B cell (primary cell): ENCODE measurements at regions not wholly inside any gene's neighbourhood (a gene's known extent, or its start where the extent isn't known, plus 50 kb on each side); places are given as distances from the start of the nearest gene placed in this dataset.

Source experiments
- ATAC-seq: fragments of 200-7000 bp; cut with Tn5 transposase; one replicate; pipeline ENCODE4 v1.10.0; 2021; ENCODE audit warnings: low read depth, mild to moderate bottlenecking, moderate number of reproducible peaks, moderate library complexity
- CTCF ChIA-PET: fragments of 350-600 bp; sonication (Branson Sonifier 250); formaldehyde crosslinking; loops from one replicate; lab custom pipeline; 2021; ENCODE audit warnings: antibody characterized with exemption, inconsistent platforms; lab: Charles Lee
- POLR2A ChIA-PET: fragments of 350-600 bp; sonication (Branson Sonifier 250); formaldehyde crosslinking; loops from one replicate; lab custom pipeline; 2021; ENCODE audit warnings: antibody characterized with exemption; lab: Charles Lee
- DNase-seq: peaks from one replicate; pipeline ENCODE4 v3.0.0; 2013
- H2AFZ ChIP-seq: 2 replicates; pipeline ENCODE4 v1.6.1; 2012; ENCODE audit warnings: mild to moderate bottlenecking, low read depth, low read length; ENCODE audit not compliant: insufficient read depth, poor library complexity, severe bottlenecking
- H3K27ac ChIP-seq, 2 donors: 1 replicate in 1 of 2; 2 replicates in 1 of 2; pipeline ENCODE4 v1.5.1; 2012 to 2013; ENCODE audit warnings: low read length in 2 of 2, mild to moderate bottlenecking in 2 of 2, moderate library complexity in 1 of 2
- H3K27me3 ChIP-seq, 4 experiments: fragments of 200-600 bp in 1 of 4; sonication (generic) in 1 of 4; replicated peaks in 1 of 4; 1 replicate in 2 of 4; 2 replicates in 2 of 4; pipeline versions ENCODE4 v1.6.1 to v1.7.0; 2013 to 2016; ENCODE audit warnings: low read length in 3 of 4, mild to moderate bottlenecking in 2 of 4, mixed read lengths in 1 of 4, moderate library complexity in 1 of 4; ENCODE audit not compliant: insufficient read depth in 4 of 4, control insufficient read depth in 3 of 4; ENCODE audit errors: control extremely low read depth in 1 of 4
- H3K36me3 ChIP-seq, 2 experiments: replicated peaks in 1 of 2; 1 replicate in 1 of 2; 2 replicates in 1 of 2; pipeline versions ENCODE4 v1.6.1 to v1.7.1; 2013; ENCODE audit warnings: low read length in 1 of 2; ENCODE audit not compliant: insufficient read depth in 2 of 2, control insufficient read depth in 1 of 2; ENCODE audit errors: control extremely low read depth in 1 of 2, extremely low read depth in 1 of 2
- H3K4me1 ChIP-seq, 2 donors: fragments of 200-600 bp in 1 of 2; sonication (generic) in 1 of 2; 1 replicate in 1 of 2; 2 replicates in 1 of 2; pipeline versions ENCODE4 v1.5.1 to v1.6.1; 2013 to 2017; ENCODE audit warnings: low read length in 2 of 2; ENCODE audit not compliant: control insufficient read depth in 2 of 2, insufficient read depth in 2 of 2
- H3K4me2 ChIP-seq: replicated peaks from 2 replicates; pipeline ENCODE3; 2012; ENCODE audit warnings: mild to moderate bottlenecking, low read depth, low read length; ENCODE audit not compliant: poor library complexity, severe bottlenecking
- H3K4me3 ChIP-seq, 5 experiments: fragments of 200-600 bp in 1 of 5; sonication (generic) in 1 of 5; 1 replicate in 3 of 5; 2 replicates in 2 of 5; pipeline versions ENCODE4 v1.5.1 to v1.7.0; 2011 to 2016; ENCODE audit warnings: low read length in 4 of 5, mild to moderate bottlenecking in 4 of 5, low read depth in 2 of 5, control low read depth in 1 of 5, moderate library complexity in 1 of 5; ENCODE audit not compliant: insufficient read depth in 1 of 5; ENCODE audit errors: control extremely low read depth in 1 of 5, extremely low read depth in 1 of 5
- H3K79me2 ChIP-seq: fragments of 200-600 bp; sonication (generic); one replicate; pipeline ENCODE4 v1.6.0; 2016; ENCODE audit warnings: low read length; ENCODE audit not compliant: control insufficient read depth, insufficient read depth
- H3K9ac ChIP-seq: fragments of 200-600 bp; sonication (generic); 2 replicates; pipeline ENCODE4 v1.6.1; 2017; ENCODE audit warnings: mild to moderate bottlenecking, low read length, moderate library complexity
- H3K9me3 ChIP-seq, 3 donors: one replicate each; pipeline versions ENCODE4 v1.6.1 to v1.7.1; 2013; ENCODE audit warnings: low read length in 2 of 3; ENCODE audit not compliant: control insufficient read depth in 2 of 3, insufficient read depth in 1 of 3; ENCODE audit errors: control extremely low read depth in 1 of 3
- H4K20me1 ChIP-seq: 2 replicates; pipeline ENCODE4 v1.6.0; 2012; ENCODE audit warnings: mild to moderate bottlenecking, low read length; ENCODE audit not compliant: insufficient read depth, control insufficient read depth, poor library complexity, severe bottlenecking
- H3K27ac Mint-ChIP-seq: one replicate; pipeline ENCODE4 v1.8.0; 2021; ENCODE audit warnings: mixed read lengths
- H3K27me3 Mint-ChIP-seq: one replicate; pipeline ENCODE4 v1.8.0; 2021; ENCODE audit warnings: mixed read lengths
- H3K4me1 Mint-ChIP-seq: one replicate; pipeline ENCODE4 v1.8.0; 2021; ENCODE audit warnings: mixed read lengths
- H3K4me3 Mint-ChIP-seq: one replicate; pipeline ENCODE4 v1.8.0; 2021; ENCODE audit warnings: mixed read lengths
- H3K9me3 Mint-ChIP-seq: one replicate; pipeline ENCODE4 v1.8.0; 2022; ENCODE audit warnings: mixed read lengths; ENCODE audit not compliant: insufficient read depth
- CTCF ChIP-seq: fragments of 200-600 bp; IDR thresholded peaks from one replicate; pipeline ENCODE4 v1.8.0; 2022; ENCODE audit warnings: antibody characterized with exemption, mild to moderate bottlenecking
- EZH2 ChIP-seq: IDR thresholded peaks from 2 replicates; pipeline ENCODE4 v1.6.1; 2012; ENCODE audit warnings: borderline replicate concordance, low read depth, mild to moderate bottlenecking, moderate library complexity, low read length; ENCODE audit not compliant: insufficient read depth, poor library complexity, severe bottlenecking
- whole genome bisulfite sequencing: methylation state at CpG from one replicate; pipeline ENCODE4 v1.1.5; 2013; ENCODE audit warnings: missing lambda C conversion rate; ENCODE audit not compliant: insufficient coverage; 5-methylcytosine and 5-hydroxymethylcytosine counted together
- intact Hi-C: fragments of 100-400 bp; cut with micrococcal nuclease; formaldehyde crosslinking; loops from one replicate; pipeline ENCODE4 v1.10.0; 2022

DNA sequence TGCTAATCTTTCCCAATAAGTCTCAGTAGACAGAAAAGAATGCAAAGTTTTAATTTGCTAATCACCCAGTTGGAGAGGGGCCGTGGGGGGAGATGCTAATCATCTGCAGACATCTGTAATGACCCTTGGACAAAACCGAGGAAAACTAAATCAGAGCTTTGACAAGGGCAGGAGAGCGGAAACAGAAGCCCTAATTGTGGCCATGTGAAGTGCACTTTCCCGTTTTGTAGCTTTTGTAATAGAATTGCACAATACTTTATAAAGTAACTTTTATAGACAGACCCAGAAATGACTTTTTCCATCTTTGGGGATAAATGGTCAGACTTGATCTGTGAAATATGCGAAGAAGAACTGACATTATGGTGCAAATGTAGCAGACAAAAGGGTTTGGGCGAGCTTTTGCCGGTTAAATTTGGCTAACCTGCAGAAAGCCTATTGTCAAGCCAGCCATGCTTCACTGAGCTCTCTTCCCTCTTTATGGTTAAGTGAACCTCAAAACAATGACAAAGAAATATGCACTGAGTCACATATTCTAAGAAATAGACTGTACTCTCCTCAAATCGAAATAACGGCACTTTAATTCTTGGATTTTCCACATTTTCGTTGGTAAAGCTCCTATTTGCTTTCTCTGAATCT, 980.1 kb upstream of the POU3F3 start:
- Histone ChIP-seq H3K9me3 (no peaks in the 10 kb centered on the region), H3K36me3 (no peaks in the 10 kb centered on the region), H3K27me3 (no peaks in the 10 kb centered on the region), H3K27ac (no peak overlapping the region), H3K4me3 (no peak overlapping the region), H3K9ac (no peak overlapping the region), H3K4me1 (no peaks in the 10 kb centered on the region), H4K20me1 (no peaks in the 10 kb centered on the region), H3K79me2 (no peaks in the 10 kb centered on the region), H2AFZ (no peak overlapping the region), H3K4me2 (no peak overlapping the region)
- Mint-ChIP-seq H3K9me3 (no peaks in the 10 kb centered on the region), H3K4me1 (no peaks in the 10 kb centered on the region), H3K27me3 (no peaks in the 10 kb centered on the region), H3K4me3 (no peak overlapping the region), H3K27ac (no peak overlapping the region)
- ATAC-seq (no peak), DNase-seq (no peak)
- ChIA-PET POLR2A (no interaction called here), CTCF (no interaction called here)
- no peak for TF ChIP-seq EZH2
- no peak for TF ChIP-seq CTCF
- WGBS = 73% methylated on average over 7 of the region's 10 CpGs
- intact Hi-C loops = no loop called here

GRCh38 chr2:103875131-103875530, 978.8 kb upstream of the POU3F3 start:
- Histone ChIP-seq H3K4me1 (no peaks in the 10 kb centered on the region), H3K9ac (no peak overlapping the region), H3K36me3 (no peaks in the 10 kb centered on the region), H3K79me2 (no peaks in the 10 kb centered on the region), H3K4me2 (no peak overlapping the region), H3K4me3 (no peak overlapping the region), H3K27me3 (no peaks in the 10 kb centered on the region), H4K20me1 (no peaks in the 10 kb centered on the region), H3K9me3 (no peaks in the 10 kb centered on the region), H2AFZ (no peak overlapping the region), H3K27ac (no peak overlapping the region)
- Mint-ChIP-seq H3K27ac (no peak overlapping the region), H3K27me3 (no peaks in the 10 kb centered on the region), H3K9me3 (no peaks in the 10 kb centered on the region), H3K4me1 (no peaks in the 10 kb centered on the region), H3K4me3 (no peak overlapping the region)
- intact Hi-C loops = no loop called here
- 25% methylated on average over 1 of the region's 1 CpG for WGBS
- TF ChIP-seq EZH2 = no peak
- TF ChIP-seq CTCF = no peak
- CTCF ChIA-PET = no interaction called here
- POLR2A ChIA-PET = no interaction called here
- no peak for ATAC-seq
- DNase-seq = no peak
